GM12875 (cell line): ENCODE measurements at regions not wholly inside any gene's neighbourhood (a gene's known extent, or its start where the extent isn't known, plus 50 kb on each side); places are given as distances from the start of the nearest gene placed in this dataset.

ENCODE experiments used
- H3K4me3 ChIP-seq: one replicate; pipeline ENCODE4 v1.5.1; 2011; ENCODE audit warnings: low read depth, low read length, control low read depth
- CTCF ChIP-seq: IDR thresholded peaks from 2 replicates; pipeline ENCODE4 v1.5.1; 2011; ENCODE audit warnings: low read depth, mild to moderate bottlenecking, control low read depth, inconsistent platforms, low read length, moderate library complexity, borderline replicate concordance; ENCODE audit not compliant: insufficient read depth

GRCh38 chr3:31384117-31384516, 148.6 kb upstream of the STT3B start:
- TF ChIP-seq CTCF, result no peak
- no peak overlapping the region for H3K4me3 ChIP-seq

- H3K4me3 ChIP-seq, result no peak overlapping the region
- no peak for TF ChIP-seq CTCF
Observed at GRCh38 chr3:31389939-31390338, 142.8 kb upstream of the STT3B start.

- TF ChIP-seq CTCF, result no peak
- no peak overlapping the region for H3K4me3 ChIP-seq
Observed at GRCh38 chr3:31390466-31390865, 142.3 kb upstream of the STT3B start.

GRCh38 chr3:31391150-31391549, 141.6 kb upstream of the STT3B start:
- no peak overlapping the region for H3K4me3 ChIP-seq
- no peak for TF ChIP-seq CTCF

GRCh38 chr3:31392568-31392967, 140.2 kb upstream of the STT3B start:
- H3K4me3 ChIP-seq, result no peak overlapping the region
- TF ChIP-seq CTCF, result no peak

- no peak overlapping the region for H3K4me3 ChIP-seq
- no peak for TF ChIP-seq CTCF
Observed at GRCh38 chr3:31399271-31399670, 133.5 kb upstream of the STT3B start.

GRCh38 chr3:31402117-31402516, 130.6 kb upstream of the STT3B start:
- H3K4me3 ChIP-seq, result no peak overlapping the region
- no peak for TF ChIP-seq CTCF
